ENCODE measurements at regions not wholly inside any gene's neighbourhood (a gene's known extent, or its start where the extent isn't known, plus 50 kb on each side); places are given as distances from the start of the nearest gene placed in this dataset.

GRCh38 chr6:134708079-134708478 lies 241.8 kb downstream of the ALDH8A1 start:
- no peak for DNase-seq (ENCODE audit: low read depth)

GRCh38 chr6:134707342-134708031 lies 242.4 kb downstream of the ALDH8A1 start:
- peak; percentile 10 for DNase-seq (ENCODE audit: low read depth)

DNA sequence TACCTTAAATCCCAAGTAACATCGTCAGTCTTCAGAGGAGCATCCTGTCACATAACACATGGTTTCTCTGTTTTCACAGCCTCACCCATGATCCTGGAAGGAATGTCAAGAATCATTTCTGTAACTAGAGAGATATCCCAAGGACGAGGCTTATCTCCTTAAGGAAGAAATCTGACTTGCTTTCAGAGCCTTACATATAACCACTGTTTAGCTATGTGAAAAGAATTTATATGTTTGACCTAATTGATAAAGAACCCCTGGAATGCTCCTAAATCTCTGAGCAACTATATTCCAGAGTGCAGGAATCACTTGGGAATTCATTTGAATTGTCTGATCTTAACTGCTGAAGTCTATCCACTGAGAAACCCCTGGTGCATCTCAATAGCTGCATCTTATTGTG lies 243.1 kb downstream of the ALDH8A1 start:
- no peak for DNase-seq (ENCODE audit: low read depth)

GRCh38 chr6:134706153-134706552 lies 243.7 kb downstream of the ALDH8A1 start:
- no peak for DNase-seq (ENCODE audit: low read depth)

- DNase-seq (ENCODE audit: low read depth), result no peak
Observed at GRCh38 chr6:134703206-134703605, 246.7 kb downstream of the ALDH8A1 start.

- no peak for DNase-seq (ENCODE audit: low read depth)
Observed at GRCh38 chr6:134702279-134702678, 247.6 kb downstream of the ALDH8A1 start.

DNA sequence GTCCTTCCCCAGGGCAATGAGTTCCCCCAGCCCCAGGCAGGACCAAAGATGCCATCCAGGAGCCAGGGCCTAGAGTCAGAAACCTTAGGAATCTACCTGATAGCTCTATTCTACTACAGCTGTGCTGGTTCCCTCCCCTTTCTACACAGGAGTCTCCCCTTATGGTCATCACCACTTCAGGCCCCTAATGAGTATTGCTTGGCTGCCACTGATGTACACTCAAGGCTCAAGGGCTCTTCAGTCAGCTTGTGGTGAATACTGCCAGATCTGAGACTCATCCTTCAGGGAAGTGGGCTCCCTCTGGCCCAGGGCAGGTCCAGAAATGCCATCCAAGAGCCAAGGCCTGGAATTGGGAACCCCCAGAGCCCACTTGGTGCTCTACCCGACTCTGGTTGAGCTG lies 248.6 kb downstream of the ALDH8A1 start:
- DNase-seq (ENCODE audit: low read depth), result no peak

DNA sequence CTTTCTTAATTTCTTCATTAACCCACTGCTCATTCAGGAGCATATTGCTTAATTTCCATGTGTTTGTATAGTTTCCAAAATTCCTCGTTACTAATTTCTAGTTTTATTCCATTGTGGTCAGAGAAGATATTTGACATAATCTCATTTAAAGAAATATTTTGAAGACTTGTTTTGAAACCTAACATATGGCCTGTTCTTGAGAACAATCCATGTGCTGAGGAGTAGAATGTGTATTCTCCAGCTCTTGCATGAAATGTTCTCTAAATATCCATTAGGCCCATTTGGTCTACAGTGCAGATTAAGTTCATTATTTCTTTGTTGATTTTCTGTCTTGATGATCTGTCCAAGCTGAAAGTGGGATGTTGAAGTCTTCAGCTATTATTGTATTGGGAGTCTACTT lies 251.7 kb downstream of the ALDH8A1 start:
- no peak for DNase-seq (ENCODE audit: low read depth)

GRCh38 chr6:134692008-134692407 lies 257.9 kb downstream of the ALDH8A1 start:
- DNase-seq (ENCODE audit: low read depth), result no peak

- DNase-seq (ENCODE audit: low read depth), result no peak
Observed at GRCh38 chr6:134691180-134691579, 258.7 kb downstream of the ALDH8A1 start.

GRCh38 chr6:134690048-134690447 lies 259.9 kb downstream of the ALDH8A1 start:
- no peak for DNase-seq (ENCODE audit: low read depth)

DNA sequence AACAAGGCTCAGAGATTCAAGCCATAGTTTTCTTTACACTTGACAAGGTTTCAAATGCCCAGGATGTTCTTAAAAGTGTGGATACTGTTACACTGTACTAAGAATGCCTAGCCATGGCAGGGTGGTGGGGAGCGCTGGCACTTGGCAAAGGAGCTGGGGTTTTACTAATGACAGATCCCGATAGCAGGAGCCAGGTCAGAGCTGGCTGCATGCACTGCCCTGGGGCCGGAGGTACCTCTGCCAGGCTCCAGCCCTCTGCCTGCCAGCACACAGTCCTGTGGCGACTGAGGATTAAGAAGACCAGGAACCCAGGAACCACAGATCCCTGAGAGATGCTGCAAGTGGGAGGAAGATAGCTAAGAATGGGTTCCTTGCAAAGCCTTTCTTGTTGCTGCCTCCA lies 260.3 kb downstream of the ALDH8A1 start:
- DNase-seq (ENCODE audit: low read depth), result no peak

- no peak for DNase-seq (ENCODE audit: low read depth)
Observed at GRCh38 chr6:134689177-134689576, 260.7 kb downstream of the ALDH8A1 start.

- peak; percentile 59 for DNase-seq (ENCODE audit: low read depth)
Observed at GRCh38 chr6:134686071-134686470, 263.8 kb downstream of the ALDH8A1 start.

DNA sequence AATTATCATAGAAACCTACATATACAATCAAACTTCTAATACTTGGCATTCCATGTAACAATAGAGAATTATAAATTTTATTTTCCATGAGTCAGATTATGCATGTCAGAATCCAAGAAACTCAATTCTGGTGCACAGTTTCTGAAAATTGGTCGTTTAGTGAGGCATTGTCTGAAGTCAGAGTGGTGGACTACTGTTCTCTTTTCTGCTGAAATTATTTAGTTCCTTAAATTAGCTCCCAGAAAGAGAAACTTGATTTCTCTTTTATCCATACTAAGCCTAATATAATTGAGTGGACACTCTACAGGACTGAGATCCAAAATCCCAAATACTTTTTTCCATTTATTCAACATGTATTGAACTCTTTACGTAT lies 265.5 kb downstream of the ALDH8A1 start:
- DNase-seq (ENCODE audit: low read depth), result peak; percentile 33

DNA sequence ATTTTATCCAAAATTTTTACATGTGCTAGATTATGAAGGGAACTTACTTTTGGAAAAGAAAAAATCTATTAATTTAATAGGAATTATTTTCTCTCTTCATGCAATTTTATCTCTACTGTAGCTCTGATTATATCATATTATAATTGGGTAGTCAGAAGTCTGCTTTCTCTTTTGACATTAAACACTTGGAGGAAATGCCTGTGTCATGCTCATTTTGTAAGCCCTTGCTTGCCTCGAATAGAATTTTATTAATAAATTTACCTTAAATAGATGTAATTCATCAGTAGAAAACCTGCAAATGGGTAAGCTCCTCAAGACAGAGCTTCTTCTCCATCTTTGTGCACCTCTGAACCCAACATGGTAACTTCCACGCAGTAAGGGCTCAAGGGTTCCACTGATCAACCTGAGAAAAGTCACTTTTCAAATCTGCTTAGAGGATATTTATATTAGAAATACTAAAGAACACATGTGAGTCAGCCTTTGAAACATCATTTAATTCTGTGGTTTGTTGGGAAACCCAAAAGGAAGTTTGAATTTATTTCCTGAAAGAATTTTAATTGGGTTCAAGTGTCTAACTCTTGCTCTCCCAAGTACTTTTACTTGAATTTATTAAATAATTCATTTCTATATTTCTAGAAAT lies 266.0 kb downstream of the ALDH8A1 start:
- DNase-seq (ENCODE audit: low read depth), result peak; percentile 74

DNA sequence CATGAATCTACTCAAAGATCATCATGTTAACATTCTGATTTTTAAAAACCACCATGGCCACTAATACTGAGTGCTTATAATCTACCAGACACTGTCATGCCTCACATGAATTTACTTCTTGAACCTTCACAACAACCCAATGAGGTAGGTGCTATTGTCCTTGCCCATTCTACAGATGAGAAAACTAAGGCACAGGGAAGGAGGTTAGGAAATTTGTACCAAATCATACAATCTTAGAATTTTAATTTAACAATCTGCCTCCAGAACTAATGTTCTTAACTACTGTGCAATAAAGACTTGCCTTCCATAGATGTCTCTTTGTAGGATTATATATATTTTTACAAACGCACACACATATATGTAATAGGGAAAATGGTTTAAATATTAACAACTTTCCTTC lies 269.5 kb downstream of the ALDH8A1 start:
- DNase-seq (ENCODE audit: low read depth), result no peak

DNA sequence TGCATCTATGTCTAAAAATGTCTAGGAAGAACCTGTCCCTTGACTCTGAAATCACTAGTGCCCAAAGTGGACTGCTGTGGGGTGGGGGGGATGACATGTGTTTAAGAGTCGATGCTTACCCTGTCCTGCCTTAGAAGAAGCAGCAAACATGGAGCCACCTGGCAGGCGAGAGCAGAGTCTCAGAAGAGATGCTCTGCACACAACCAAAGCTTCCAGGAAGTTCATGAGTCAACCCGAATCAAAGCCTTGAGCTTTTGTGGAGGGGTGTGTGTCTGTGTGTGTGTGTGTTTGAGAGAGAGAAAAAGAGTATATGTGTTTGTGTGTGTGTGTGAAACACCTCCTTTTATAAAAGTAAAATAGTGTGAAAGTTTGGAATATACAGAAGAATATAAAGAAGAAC lies 269.9 kb downstream of the ALDH8A1 start:
- no peak for DNase-seq (ENCODE audit: low read depth)

GRCh38 chr6:134678436-134678889 lies 271.4 kb downstream of the ALDH8A1 start:
- DNase-seq (ENCODE audit: low read depth), result no peak

DNA sequence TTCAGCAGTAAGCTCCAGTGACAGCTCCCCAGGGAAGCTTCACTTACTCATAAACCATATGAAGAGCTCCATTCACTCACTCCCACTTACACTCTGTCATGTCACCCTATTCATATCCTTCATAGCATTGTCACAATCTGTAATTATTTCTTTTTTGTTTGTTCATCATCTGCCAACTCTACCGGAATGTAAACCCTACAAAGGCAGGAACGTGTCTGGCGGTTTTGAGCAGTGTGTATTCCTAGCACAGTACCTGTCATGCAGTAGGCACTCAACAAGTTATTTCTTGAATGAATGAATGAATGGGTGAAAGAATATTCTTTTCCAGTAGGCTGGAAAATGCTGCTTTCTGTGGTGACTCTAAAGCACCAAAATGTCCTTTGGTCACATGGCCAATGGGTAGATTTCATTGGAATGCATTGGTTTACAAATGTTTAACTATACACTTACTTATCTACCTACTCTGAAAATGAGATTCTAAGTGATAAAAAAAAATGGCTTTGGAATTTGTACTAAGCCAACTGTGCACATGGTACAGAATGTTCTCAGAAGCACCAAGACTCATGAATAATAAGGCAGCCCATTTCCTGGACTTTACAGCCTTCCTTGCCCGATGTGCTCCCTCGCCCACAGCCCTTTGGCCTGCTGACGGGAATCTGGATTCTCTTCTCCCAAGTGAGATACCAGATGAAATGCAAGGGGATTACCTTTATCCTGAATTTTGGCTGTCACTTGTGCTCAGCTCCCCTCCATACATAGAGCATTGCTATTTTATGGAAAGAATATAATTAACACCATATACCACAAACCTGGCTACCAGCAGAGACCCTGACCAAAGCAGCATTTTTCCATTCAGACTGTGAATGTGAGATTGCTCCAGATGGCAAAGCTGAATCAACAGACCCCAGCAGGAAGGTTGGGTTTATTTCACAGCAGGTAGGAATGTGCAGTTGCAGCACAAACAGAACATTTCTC lies 273.3 kb downstream of the ALDH8A1 start:
- no peak for DNase-seq (ENCODE audit: low read depth)

GRCh38 chr6:134675110-134676054 lies 274.5 kb downstream of the ALDH8A1 start:
- DNase-seq (ENCODE audit: low read depth), result no peak

- DNase-seq (ENCODE audit: low read depth), result no peak
Observed at GRCh38 chr6:134674562-134674961, 275.3 kb downstream of the ALDH8A1 start.

All from ELR (cell line).